ENCODE measurements at regions not wholly inside any gene's neighbourhood (a gene's known extent, or its start where the extent isn't known, plus 50 kb on each side); places are given as distances from the start of the nearest gene placed in this dataset.

- TF ChIP-seq, protein P1, sequence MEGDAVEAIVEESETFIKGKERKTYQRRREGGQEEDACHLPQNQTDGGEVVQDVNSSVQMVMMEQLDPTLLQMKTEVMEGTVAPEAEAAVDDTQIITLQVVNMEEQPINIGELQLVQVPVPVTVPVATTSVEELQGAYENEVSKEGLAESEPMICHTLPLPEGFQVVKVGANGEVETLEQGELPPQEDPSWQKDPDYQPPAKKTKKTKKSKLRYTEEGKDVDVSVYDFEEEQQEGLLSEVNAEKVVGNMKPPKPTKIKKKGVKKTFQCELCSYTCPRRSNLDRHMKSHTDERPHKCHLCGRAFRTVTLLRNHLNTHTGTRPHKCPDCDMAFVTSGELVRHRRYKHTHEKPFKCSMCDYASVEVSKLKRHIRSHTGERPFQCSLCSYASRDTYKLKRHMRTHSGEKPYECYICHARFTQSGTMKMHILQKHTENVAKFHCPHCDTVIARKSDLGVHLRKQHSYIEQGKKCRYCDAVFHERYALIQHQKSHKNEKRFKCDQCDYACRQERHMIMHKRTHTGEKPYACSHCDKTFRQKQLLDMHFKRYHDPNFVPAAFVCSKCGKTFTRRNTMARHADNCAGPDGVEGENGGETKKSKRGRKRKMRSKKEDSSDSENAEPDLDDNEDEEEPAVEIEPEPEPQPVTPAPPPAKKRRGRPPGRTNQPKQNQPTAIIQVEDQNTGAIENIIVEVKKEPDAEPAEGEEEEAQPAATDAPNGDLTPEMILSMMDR (IDR thresholded peaks at IDR 0.05; ENCODE audit: low read depth, low read length): no peak
- no peak for DNase-seq (ENCODE audit: extremely low read depth, low read depth)
Measured at GRCh38 chr1:183735069-183735860, 69.7 kb upstream of the RGL1 start.

- DNase-seq (ENCODE audit: extremely low read depth, low read depth): no peak
- TF ChIP-seq, protein P1 (IDR thresholded peaks at IDR 0.05; ENCODE audit: low read depth, low read length): no peak
Measured at GRCh38 chr1:183734543-183735036, 70.3 kb upstream of the RGL1 start.

GRCh38 chr1:183733715-183734114 is 71.2 kb upstream of the RGL1 start:
- DNase-seq (ENCODE audit: extremely low read depth, low read depth): no peak

DNA sequence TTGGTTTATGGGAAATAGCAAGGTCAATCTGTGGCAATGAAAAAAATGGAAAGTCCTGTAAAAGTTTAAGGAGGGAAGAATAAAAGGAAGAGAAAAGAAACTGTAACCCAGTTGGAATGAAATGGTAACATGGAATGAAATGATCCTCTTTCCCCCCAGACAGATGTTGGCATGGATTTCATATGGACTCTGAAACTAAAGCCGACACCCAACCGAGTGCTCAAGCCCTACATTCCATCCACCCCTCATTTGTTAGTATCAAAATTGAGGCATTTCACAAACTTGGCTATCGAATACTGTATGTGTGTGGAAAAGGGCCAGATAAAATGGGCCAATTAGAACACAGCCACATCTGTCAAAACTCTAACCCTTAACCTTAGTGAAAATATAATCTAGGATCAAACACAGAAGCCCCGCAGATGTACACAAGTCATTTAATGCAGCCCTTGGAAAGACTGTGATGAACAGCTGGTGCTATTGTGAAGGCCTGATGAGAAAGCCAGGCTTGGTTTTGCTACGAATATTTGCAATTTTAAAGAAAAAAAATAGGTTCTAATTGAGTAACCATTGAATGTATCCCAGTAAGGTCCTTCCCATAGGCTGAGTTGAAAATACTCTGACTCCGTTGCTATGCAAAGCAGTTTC is 72.6 kb upstream of the RGL1 start:
- DNase-seq (ENCODE audit: extremely low read depth, low read depth): no peak
- TF ChIP-seq, protein P1 (IDR thresholded peaks at IDR 0.05; ENCODE audit: low read depth, low read length): no peak

More at GRCh38 chr1:183733715-183734114, 71.2 kb upstream of the RGL1 start:
- TF ChIP-seq, protein P1 (IDR thresholded peaks at IDR 0.05; ENCODE audit: low read depth, low read length): no peak

- no peak for DNase-seq (ENCODE audit: extremely low read depth, low read depth)
- TF ChIP-seq, protein P1 (IDR thresholded peaks at IDR 0.05; ENCODE audit: low read depth, low read length): no peak
Measured at GRCh38 chr1:183730886-183731573, 73.9 kb upstream of the RGL1 start.

DNA sequence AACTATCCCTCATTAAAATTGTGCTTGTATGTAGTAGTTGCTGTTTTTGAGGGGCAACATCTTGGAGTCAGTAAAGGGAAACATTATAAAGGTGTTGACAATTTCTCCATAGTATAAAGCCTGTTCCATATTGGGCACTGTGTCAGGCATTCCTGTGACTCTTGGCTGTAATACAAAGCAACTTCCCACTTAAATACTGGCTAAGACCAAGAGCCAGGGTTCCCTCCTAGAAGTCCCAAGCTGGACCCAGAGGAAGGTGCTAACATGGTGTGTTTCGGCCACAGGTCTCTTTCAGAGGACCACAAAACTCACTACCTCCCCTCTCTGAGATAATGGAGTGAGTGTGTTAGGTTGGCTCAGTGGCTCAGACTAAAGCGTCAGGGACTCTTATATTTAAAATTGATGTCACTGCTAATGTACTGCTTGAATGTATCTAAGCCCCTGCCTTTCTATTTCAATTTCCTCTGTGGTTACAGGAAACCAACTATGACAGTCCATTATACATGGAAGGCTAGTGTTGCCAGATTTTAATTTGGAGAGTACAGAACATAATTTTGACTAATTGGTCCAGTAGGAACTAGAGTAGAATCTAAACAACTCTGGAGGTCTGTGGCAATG is 74.7 kb upstream of the RGL1 start:
- TF ChIP-seq, protein P1 (IDR thresholded peaks at IDR 0.05; ENCODE audit: low read depth, low read length): no peak
- no peak for DNase-seq (ENCODE audit: extremely low read depth, low read depth)

All from AG09319 (cell line).